Spleen (tissue), 7 donors: ENCODE measurements at regions not wholly inside any gene's neighbourhood (a gene's known extent, or its start where the extent isn't known, plus 50 kb on each side); places are given as distances from the start of the nearest gene placed in this dataset.

Experiments
- POLR2A ChIP-seq, 3 donors: fragments of 450-650 bp; IDR thresholded peaks; one replicate each; pipeline ENCODE4 v1.5.1; 2017; ENCODE audit warnings: antibody characterized with exemption in 3 of 3, mild to moderate bottlenecking in 1 of 3
- TF ChIP-seq, protein P1 (sequence below), 11 experiments: fragments of 200-600 bp in 7 of 11; fragments of 450-650 bp in 4 of 11; sonication (generic) in 4 of 11; IDR thresholded peaks in 8 of 11; conservative IDR thresholded peaks in 3 of 11; 1 replicate in 7 of 11; 2 replicates in 4 of 11; pipeline versions ENCODE4 v1.4.0 to v1.8.0; 2016 to 2021; ENCODE audit warnings: antibody characterized with exemption in 11 of 11, inconsistent platforms in 4 of 11, mild to moderate bottlenecking in 1 of 11
- donor health status: DM: no; HTN: no; CAD: no; lungs with moderate emphysema.
- donor health status: DM: no; HTN: no; CAD: no.
- donor health status: DM: no; HTN: no; CAD: no.

DNA sequence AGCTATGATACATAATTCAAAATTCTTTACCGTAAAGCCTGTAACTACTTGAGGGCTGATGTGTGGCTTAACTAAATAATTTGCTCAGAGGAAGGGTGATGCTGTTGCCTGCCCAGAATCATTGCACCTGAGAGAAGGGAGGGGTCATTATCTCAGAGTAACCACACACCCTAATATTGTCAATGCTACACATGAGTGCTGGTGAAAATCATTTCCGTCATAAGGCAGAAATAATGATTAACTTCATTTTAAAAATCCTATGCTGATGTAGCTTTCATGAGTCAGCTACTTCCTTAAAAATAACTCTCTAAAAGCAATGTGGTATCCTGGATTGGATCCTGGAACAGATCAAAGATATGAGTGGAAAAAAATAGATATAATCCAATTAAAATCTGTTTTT, 146.4 kb upstream of the FAM83B start:
- TF ChIP-seq, protein P1, sequence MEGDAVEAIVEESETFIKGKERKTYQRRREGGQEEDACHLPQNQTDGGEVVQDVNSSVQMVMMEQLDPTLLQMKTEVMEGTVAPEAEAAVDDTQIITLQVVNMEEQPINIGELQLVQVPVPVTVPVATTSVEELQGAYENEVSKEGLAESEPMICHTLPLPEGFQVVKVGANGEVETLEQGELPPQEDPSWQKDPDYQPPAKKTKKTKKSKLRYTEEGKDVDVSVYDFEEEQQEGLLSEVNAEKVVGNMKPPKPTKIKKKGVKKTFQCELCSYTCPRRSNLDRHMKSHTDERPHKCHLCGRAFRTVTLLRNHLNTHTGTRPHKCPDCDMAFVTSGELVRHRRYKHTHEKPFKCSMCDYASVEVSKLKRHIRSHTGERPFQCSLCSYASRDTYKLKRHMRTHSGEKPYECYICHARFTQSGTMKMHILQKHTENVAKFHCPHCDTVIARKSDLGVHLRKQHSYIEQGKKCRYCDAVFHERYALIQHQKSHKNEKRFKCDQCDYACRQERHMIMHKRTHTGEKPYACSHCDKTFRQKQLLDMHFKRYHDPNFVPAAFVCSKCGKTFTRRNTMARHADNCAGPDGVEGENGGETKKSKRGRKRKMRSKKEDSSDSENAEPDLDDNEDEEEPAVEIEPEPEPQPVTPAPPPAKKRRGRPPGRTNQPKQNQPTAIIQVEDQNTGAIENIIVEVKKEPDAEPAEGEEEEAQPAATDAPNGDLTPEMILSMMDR (IDR thresholded peaks at IDR 0.05 in 8 of 11, conservative IDR thresholded peaks at IDR 0.05 in 3 of 11), result no peak
- no peak for TF ChIP-seq POLR2A (IDR thresholded peaks at IDR 0.05)
